ENCODE measurements at regions not wholly inside any gene's neighbourhood (a gene's known extent, or its start where the extent isn't known, plus 50 kb on each side); places are given as distances from the start of the nearest gene placed in this dataset.

DNA sequence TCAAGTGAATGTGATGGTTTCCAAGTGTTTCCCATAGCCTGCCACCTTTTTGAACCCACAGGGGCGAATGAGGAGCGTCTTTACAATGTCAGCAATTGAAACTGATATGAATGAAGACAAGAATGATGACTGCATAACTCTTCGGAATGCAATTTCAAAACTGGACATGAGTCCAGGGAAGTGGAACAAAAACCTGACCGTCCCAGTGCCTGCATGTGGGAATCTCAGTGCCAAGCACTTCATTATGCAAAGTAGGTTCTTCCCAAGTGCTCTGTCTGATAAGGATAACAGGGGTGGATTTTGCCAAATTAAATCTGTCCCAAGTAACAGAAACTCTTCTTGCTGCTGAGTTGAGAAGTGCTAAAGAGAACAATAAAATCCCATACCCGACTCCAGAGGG is 243.8 kb upstream of the ADAMTS16 start:
- no peak for DNase-seq
- H3K27ac Mint-ChIP-seq: no peak overlapping the region
- ChIA-PET CTCF (no interaction called here), POLR2A (no interaction called here)
- H3K4me1 Mint-ChIP-seq: no peaks in the 10 kb centered on the region
- no peak overlapping the region for H3K4me3 Mint-ChIP-seq
- no peaks in the 10 kb centered on the region for H3K9me3 Mint-ChIP-seq
- H3K27me3 Mint-ChIP-seq: no peaks in the 10 kb centered on the region
- H3K36me3 Mint-ChIP-seq (ENCODE audit: low read depth): no peaks in the 10 kb centered on the region

GRCh38 chr5:4901305-4901811 is 238.8 kb upstream of the ADAMTS16 start:
- Mint-ChIP-seq H3K4me1 (no peaks in the 10 kb centered on the region), H3K4me3 (no peak overlapping the region), H3K9me3 (peaks cover 2% of the 10 kb centered on the region), H3K27ac (no peak overlapping the region), H3K36me3 (ENCODE audit: low read depth) (no peaks in the 10 kb centered on the region), H3K27me3 (no peaks in the 10 kb centered on the region)
- CTCF ChIA-PET: no interaction called here
- DNase-seq: no peak
- POLR2A ChIA-PET: no interaction called here

DNA sequence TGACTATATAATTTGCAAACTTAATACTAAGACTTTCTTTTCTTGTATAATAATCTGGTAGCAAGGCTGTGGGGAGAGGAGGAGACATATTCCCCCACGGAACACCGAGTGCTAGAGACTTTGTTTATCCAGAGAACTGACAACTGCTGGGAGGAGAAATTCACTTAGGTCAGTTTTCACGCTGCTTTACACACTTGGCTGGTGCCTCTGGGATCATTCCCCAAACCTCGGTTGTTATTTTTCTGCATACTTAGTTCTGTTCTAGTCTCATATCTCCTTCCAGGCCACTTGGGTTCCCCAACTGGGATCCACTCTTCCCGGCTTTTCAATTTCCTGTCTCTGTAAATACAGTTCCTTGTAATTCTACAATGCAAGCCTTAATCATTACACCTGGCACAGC is 238.2 kb upstream of the ADAMTS16 start:
- H3K27me3 Mint-ChIP-seq: no peaks in the 10 kb centered on the region
- H3K27ac Mint-ChIP-seq: no peak overlapping the region
- H3K9me3 Mint-ChIP-seq: peaks cover 2% of the 10 kb centered on the region
- no peaks in the 10 kb centered on the region for H3K36me3 Mint-ChIP-seq (ENCODE audit: low read depth)
- CTCF ChIA-PET: no interaction called here
- no peak for DNase-seq
- POLR2A ChIA-PET: no interaction called here
- H3K4me1 Mint-ChIP-seq: no peaks in the 10 kb centered on the region
- no peak overlapping the region for H3K4me3 Mint-ChIP-seq

DNA sequence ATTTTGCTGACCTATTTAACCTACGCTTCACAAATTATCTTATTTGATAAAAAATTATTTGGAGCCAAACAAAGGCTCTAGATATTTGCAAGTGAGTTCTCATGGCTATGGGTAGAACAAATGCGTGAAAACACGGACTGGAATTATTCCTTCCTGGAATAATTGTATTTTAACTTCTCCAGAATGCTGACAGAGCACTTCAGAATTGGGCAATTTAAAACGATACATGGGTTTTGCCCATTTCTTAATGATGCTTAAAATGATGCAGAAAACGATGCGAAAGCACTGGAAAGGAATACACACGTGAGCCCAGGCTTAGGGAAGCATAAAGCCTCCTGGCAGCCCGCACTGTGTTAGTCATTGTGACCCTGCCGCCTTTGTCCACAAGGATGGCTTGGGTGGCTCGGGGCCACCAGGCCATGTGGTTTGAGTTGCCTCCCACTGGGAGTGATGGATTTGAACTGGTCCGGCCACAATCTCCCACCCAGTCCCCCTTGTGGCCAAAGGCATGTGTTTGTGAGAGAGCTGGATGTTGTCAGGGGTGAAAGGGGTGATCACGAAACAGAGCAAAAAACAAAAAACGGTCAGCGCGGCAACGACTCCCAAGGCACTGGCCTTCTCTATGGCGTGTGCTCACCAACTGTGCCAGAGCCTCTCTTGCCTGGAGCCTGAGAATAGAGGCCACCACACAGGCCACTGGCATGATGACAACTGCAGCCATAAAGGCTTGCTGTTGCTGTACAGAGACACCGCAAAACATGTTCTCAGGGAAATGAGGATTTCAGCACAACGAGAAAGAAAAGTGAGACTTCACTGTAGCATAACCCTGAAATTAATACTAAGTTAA is 234.2 kb upstream of the ADAMTS16 start:
- Mint-ChIP-seq H3K4me1 (no peaks in the 10 kb centered on the region), H3K4me3 (no peak overlapping the region), H3K9me3 (peaks cover 4% of the 10 kb centered on the region), H3K36me3 (ENCODE audit: low read depth) (no peaks in the 10 kb centered on the region), H3K27ac (no peak overlapping the region), H3K27me3 (no peaks in the 10 kb centered on the region)
- ChIA-PET POLR2A (no interaction called here), CTCF (no interaction called here)
- DNase-seq: no peak

GRCh38 chr5:4906786-4907185 is 233.3 kb upstream of the ADAMTS16 start:
- peaks cover 4% of the 10 kb centered on the region for H3K9me3 Mint-ChIP-seq
- POLR2A ChIA-PET: no interaction called here
- H3K4me3 Mint-ChIP-seq: no peak overlapping the region
- no peak overlapping the region for H3K27ac Mint-ChIP-seq
- H3K27me3 Mint-ChIP-seq: no peaks in the 10 kb centered on the region
- no peaks in the 10 kb centered on the region for H3K4me1 Mint-ChIP-seq
- DNase-seq: no peak
- no peaks in the 10 kb centered on the region for H3K36me3 Mint-ChIP-seq (ENCODE audit: low read depth)
- CTCF ChIA-PET: no interaction called here

GRCh38 chr5:4907571-4907970 is 232.6 kb upstream of the ADAMTS16 start:
- DNase-seq: no peak
- H3K27me3 Mint-ChIP-seq: no peaks in the 10 kb centered on the region
- H3K9me3 Mint-ChIP-seq: peaks cover 4% of the 10 kb centered on the region
- no peaks in the 10 kb centered on the region for H3K4me1 Mint-ChIP-seq
- H3K27ac Mint-ChIP-seq: no peak overlapping the region
- H3K36me3 Mint-ChIP-seq (ENCODE audit: low read depth): no peaks in the 10 kb centered on the region
- CTCF ChIA-PET: no interaction called here
- POLR2A ChIA-PET: no interaction called here
- H3K4me3 Mint-ChIP-seq: no peak overlapping the region

GRCh38 chr5:4909086-4909485 is 231.0 kb upstream of the ADAMTS16 start:
- H3K36me3 Mint-ChIP-seq (ENCODE audit: low read depth): no peaks in the 10 kb centered on the region
- no peak overlapping the region for H3K27ac Mint-ChIP-seq
- no peak overlapping the region for H3K4me3 Mint-ChIP-seq
- DNase-seq: no peak
- H3K27me3 Mint-ChIP-seq: no peaks in the 10 kb centered on the region
- ChIA-PET CTCF (no interaction called here), POLR2A (no interaction called here)
- peaks cover 5% of the 10 kb centered on the region for H3K9me3 Mint-ChIP-seq
- H3K4me1 Mint-ChIP-seq: no peaks in the 10 kb centered on the region

DNA sequence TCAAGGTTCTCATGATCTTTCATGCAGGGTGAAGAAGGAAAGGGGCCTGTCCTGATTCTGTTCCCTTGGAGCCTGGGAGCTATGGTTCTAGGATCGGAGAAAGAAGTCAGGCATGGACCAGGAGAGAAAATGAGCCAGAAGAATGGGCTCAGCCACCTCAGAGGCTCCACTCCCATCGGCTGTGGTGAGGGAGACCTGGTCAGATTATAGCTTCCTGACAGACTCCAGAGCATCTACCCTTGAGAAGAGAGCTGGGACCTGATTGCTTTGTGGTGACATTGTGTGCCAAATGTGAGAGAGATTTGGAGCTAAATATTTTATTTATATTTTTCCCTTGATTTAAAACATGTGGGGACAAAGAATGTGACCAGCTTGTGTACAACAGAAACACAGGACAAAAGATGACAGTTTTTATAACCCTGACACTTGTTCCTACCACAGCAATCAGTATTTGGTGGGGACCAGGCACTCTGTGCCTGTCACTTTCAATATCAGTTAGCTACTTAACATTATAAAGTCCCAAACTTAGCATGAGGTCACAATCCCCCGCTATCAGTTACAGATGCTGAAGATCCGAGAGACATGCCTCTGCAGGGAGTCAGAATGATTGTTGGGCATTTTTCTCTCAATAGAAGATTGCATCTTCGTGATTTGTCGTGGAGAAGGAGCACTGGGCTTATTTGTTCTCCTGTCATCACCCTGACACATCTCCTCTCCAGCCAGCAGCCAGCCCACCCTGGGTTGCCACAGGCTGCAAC is 228.3 kb upstream of the ADAMTS16 start:
- ChIA-PET CTCF (interaction anchor here (0.6 kb wide), 1 partner anchor 30 kb away, joined by 4 read pairs; no protein-coding TSS in a partner anchor), POLR2A (no interaction called here)
- Mint-ChIP-seq H3K4me3 (no peak overlapping the region), H3K4me1 (no peaks in the 10 kb centered on the region), H3K36me3 (ENCODE audit: low read depth) (no peaks in the 10 kb centered on the region), H3K27me3 (no peaks in the 10 kb centered on the region), H3K9me3 (peaks cover 5% of the 10 kb centered on the region), H3K27ac (no peak overlapping the region)
- DNase-seq: no peak

GRCh38 chr5:4921929-4922328 is 218.2 kb upstream of the ADAMTS16 start:
- no peak overlapping the region for H3K4me3 Mint-ChIP-seq
- peaks cover 7% of the 10 kb centered on the region for H3K9me3 Mint-ChIP-seq
- POLR2A ChIA-PET: no interaction called here
- CTCF ChIA-PET: no interaction called here
- no peaks in the 10 kb centered on the region for H3K27me3 Mint-ChIP-seq
- H3K27ac Mint-ChIP-seq: no peak overlapping the region
- no peaks in the 10 kb centered on the region for H3K36me3 Mint-ChIP-seq (ENCODE audit: low read depth)
- H3K4me1 Mint-ChIP-seq: no peaks in the 10 kb centered on the region
- DNase-seq: no peak

GRCh38 chr5:4924577-4924976 is 215.6 kb upstream of the ADAMTS16 start:
- CTCF ChIA-PET: no interaction called here
- Mint-ChIP-seq H3K4me3 (no peak overlapping the region), H3K27ac (no peak overlapping the region), H3K9me3 (peaks cover 7% of the 10 kb centered on the region), H3K4me1 (no peaks in the 10 kb centered on the region), H3K27me3 (no peaks in the 10 kb centered on the region), H3K36me3 (ENCODE audit: low read depth) (no peaks in the 10 kb centered on the region)
- DNase-seq: no peak
- POLR2A ChIA-PET: no interaction called here

- POLR2A ChIA-PET: no interaction called here
- H3K27ac Mint-ChIP-seq: no peak overlapping the region
- H3K4me3 Mint-ChIP-seq: no peak overlapping the region
- peaks cover 7% of the 10 kb centered on the region for H3K9me3 Mint-ChIP-seq
- no peak for DNase-seq
- no peaks in the 10 kb centered on the region for H3K27me3 Mint-ChIP-seq
- CTCF ChIA-PET: no interaction called here
- no peaks in the 10 kb centered on the region for H3K4me1 Mint-ChIP-seq
- no peaks in the 10 kb centered on the region for H3K36me3 Mint-ChIP-seq (ENCODE audit: low read depth)
These were observed 213.0 kb upstream of the ADAMTS16 start for GRCh38 chr5:4927097-4927496.

- no peak for DNase-seq
- ChIA-PET POLR2A (no interaction called here), CTCF (no interaction called here)
- Mint-ChIP-seq H3K4me3 (no peak overlapping the region), H3K36me3 (ENCODE audit: low read depth) (no peaks in the 10 kb centered on the region), H3K9me3 (peaks cover 3% of the 10 kb centered on the region), H3K27me3 (no peaks in the 10 kb centered on the region), H3K27ac (no peak overlapping the region), H3K4me1 (no peaks in the 10 kb centered on the region)
These were observed 211.7 kb upstream of the ADAMTS16 start for GRCh38 chr5:4928409-4928808.

DNA sequence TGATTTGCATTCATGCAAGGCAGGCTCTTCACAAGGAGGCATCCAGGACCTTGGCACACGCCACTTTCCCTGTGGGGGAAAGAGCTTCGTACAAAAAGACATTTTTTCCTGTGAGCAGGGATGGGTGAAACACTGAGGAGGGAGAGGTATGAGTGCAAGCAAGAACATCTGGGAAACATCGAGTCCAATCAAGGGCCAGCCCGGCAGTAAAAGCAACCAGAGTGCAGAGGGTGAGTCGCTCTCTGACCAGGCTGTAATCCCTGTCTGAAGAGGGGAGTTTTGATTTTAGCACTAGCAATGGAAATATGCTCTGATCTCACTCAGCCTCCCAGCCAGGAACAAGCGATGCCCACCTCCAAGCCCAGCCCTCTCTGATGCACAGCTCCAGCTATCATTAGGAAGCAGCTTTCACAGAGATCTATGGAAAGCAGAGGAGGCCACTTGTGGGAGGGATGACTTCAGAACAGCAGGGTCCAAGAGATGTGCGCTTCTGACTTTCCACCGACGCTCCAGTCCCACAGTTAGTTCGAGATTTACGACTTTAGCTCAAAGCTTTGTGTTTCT is 211.0 kb upstream of the ADAMTS16 start:
- H3K4me3 Mint-ChIP-seq: no peak overlapping the region
- H3K27me3 Mint-ChIP-seq: no peaks in the 10 kb centered on the region
- DNase-seq: no peak
- H3K27ac Mint-ChIP-seq: no peak overlapping the region
- no peaks in the 10 kb centered on the region for H3K4me1 Mint-ChIP-seq
- CTCF ChIA-PET: no interaction called here
- no peaks in the 10 kb centered on the region for H3K36me3 Mint-ChIP-seq (ENCODE audit: low read depth)
- POLR2A ChIA-PET: interaction anchor here (0.5 kb wide), 1 partner anchor 342 kb away, joined by 3 read pairs; no protein-coding TSS in a partner anchor
- H3K9me3 Mint-ChIP-seq: peaks cover under 1% of the 10 kb centered on the region

Measured in activated CD4-positive, alpha-beta memory T cell treated with anti-CD3 and anti-CD28 coated beads, Interleukin-2, amount 10 ng/mL, durations not matched to agents 7 days and 5 days (primary cell).